HepG2 (cell line): ENCODE measurements at regions not wholly inside any gene's neighbourhood (a gene's known extent, or its start where the extent isn't known, plus 50 kb on each side); places are given as distances from the start of the nearest gene placed in this dataset.

Experiments
- AHR ChIP-seq: IDR thresholded peaks from 2 replicates; pipeline ENCODE4 v1.6.1; 2018; ENCODE audit warnings: missing genetic modification reagents, missing compliant biosample characterization
- GATAD1 ChIP-seq: IDR thresholded peaks from 2 replicates; pipeline ENCODE4 v1.6.1; 2016; ENCODE audit warnings: missing genetic modification reagents, missing compliant biosample characterization
- KDM2A ChIP-seq: sonication (generic); formaldehyde crosslinking; IDR thresholded peaks from 2 replicates; pipeline ENCODE4 v1.4.0; 2020; ENCODE audit warnings: low read depth, missing genetic modification reagents, borderline replicate concordance
- POLR2AphosphoS5 ChIP-seq: IDR thresholded peaks from 2 replicates; pipeline ENCODE4 v1.6.1; 2012; ENCODE audit warnings: low read depth, low read length
- STAG1 ChIP-seq: sonication (generic); formaldehyde crosslinking; IDR thresholded peaks from 2 replicates; pipeline ENCODE4 v1.4.0; 2020; ENCODE audit warnings: missing genetic modification reagents
- ZFYVE20 ChIP-seq: sonication (generic); formaldehyde crosslinking; IDR thresholded peaks from 2 replicates; pipeline ENCODE4 v1.8.0; 2023; ENCODE audit warnings: low read depth, mild to moderate bottlenecking, moderate library complexity, missing genetic modification reagents, borderline replicate concordance
- ZNF30 ChIP-seq: sonication (generic); formaldehyde crosslinking; IDR thresholded peaks from 2 replicates; pipeline ENCODE4 v1.5.0; 2020; ENCODE audit warnings: mild to moderate bottlenecking, missing genetic modification reagents
- ZSCAN30 ChIP-seq: sonication (generic); formaldehyde crosslinking; IDR thresholded peaks from 2 replicates; pipeline ENCODE4 v1.5.0; 2020; ENCODE audit warnings: mild to moderate bottlenecking, missing genetic modification reagents
- TF ChIP-seq, protein P1 (sequence below): sonication (generic); formaldehyde crosslinking; IDR thresholded peaks from 2 replicates; pipeline ENCODE4 v1.8.1; 2023; ENCODE audit warnings: mild to moderate bottlenecking, missing genetic modification reagents
- TF ChIP-seq, protein P2 (sequence below): sonication (generic); formaldehyde crosslinking; IDR thresholded peaks from 2 replicates; pipeline ENCODE4 v1.5.1; 2020; ENCODE audit warnings: missing genetic modification reagents, mild to moderate bottlenecking, borderline replicate concordance
- TF ChIP-seq, protein P3 (sequence below): sonication (generic); formaldehyde crosslinking; IDR thresholded peaks from 2 replicates; pipeline ENCODE4 v1.4.0; 2020; ENCODE audit warnings: missing genetic modification reagents

DNA sequence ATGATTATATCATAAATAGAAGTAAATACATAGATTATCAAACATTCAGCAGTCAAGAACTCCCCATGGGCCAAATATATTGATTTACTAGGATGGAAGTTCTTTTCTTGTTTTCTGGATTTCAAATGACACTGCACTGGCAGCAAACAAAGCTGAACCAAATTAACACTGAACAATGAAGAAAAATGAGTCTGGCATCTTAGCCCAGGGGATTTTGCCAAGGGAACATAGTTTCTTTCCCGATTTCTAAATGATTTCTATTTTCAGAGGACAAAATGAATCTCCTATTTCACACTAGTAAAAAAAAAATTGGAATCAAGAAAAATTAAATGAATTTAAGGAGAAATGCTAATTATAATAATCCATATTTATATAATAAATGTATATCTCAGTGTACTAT lies 116.9 kb upstream of the FAM174A start (continued):
- TF ChIP-seq, protein P1, sequence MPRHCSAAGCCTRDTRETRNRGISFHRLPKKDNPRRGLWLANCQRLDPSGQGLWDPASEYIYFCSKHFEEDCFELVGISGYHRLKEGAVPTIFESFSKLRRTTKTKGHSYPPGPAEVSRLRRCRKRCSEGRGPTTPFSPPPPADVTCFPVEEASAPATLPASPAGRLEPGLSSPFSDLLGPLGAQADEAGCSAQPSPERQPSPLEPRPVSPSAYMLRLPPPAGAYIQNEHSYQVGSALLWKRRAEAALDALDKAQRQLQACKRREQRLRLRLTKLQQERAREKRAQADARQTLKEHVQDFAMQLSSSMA (CRISPR knock-in tag), result no peak
- TF ChIP-seq AHR (CRISPR knock-in tag), result no peak
- TF ChIP-seq KDM2A (CRISPR knock-in tag), result no peak
- no peak for TF ChIP-seq POLR2AphosphoS5
- no peak for TF ChIP-seq GATAD1 (CRISPR knock-in tag)
- TF ChIP-seq, protein P2, sequence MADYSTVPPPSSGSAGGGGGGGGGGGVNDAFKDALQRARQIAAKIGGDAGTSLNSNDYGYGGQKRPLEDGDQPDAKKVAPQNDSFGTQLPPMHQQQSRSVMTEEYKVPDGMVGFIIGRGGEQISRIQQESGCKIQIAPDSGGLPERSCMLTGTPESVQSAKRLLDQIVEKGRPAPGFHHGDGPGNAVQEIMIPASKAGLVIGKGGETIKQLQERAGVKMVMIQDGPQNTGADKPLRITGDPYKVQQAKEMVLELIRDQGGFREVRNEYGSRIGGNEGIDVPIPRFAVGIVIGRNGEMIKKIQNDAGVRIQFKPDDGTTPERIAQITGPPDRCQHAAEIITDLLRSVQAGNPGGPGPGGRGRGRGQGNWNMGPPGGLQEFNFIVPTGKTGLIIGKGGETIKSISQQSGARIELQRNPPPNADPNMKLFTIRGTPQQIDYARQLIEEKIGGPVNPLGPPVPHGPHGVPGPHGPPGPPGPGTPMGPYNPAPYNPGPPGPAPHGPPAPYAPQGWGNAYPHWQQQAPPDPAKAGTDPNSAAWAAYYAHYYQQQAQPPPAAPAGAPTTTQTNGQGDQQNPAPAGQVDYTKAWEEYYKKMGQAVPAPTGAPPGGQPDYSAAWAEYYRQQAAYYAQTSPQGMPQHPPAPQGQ (CRISPR knock-in tag), result no peak
- TF ChIP-seq, protein P3, sequence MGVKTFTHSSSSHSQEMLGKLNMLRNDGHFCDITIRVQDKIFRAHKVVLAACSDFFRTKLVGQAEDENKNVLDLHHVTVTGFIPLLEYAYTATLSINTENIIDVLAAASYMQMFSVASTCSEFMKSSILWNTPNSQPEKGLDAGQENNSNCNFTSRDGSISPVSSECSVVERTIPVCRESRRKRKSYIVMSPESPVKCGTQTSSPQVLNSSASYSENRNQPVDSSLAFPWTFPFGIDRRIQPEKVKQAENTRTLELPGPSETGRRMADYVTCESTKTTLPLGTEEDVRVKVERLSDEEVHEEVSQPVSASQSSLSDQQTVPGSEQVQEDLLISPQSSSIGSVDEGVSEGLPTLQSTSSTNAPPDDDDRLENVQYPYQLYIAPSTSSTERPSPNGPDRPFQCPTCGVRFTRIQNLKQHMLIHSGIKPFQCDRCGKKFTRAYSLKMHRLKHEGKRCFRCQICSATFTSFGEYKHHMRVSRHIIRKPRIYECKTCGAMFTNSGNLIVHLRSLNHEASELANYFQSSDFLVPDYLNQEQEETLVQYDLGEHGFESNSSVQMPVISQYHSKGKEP (CRISPR knock-in tag), result no peak
- no peak for TF ChIP-seq STAG1 (CRISPR knock-in tag)
- no peak for TF ChIP-seq ZNF30 (CRISPR knock-in tag)
- no peak for TF ChIP-seq ZFYVE20 (CRISPR knock-in tag)
- no peak for TF ChIP-seq ZSCAN30
